SK-N-SH treated with all-trans-retinoic acid at 6 μM for 48 hours (cell line): ENCODE measurements at regions not wholly inside any gene's neighbourhood (a gene's known extent, or its start where the extent isn't known, plus 50 kb on each side); places are given as distances from the start of the nearest gene placed in this dataset.

Source experiments
- CSDC2 ChIP-seq: fragments of 250-450 bp; sonication (Bioruptor Pico); IDR thresholded peaks from 2 replicates; pipeline ENCODE4 v1.5.0; 2020; ENCODE audit warnings: mild to moderate bottlenecking, moderate library complexity
- TOX ChIP-seq: fragments of 250-450 bp; sonication (Bioruptor Pico); IDR thresholded peaks from 2 replicates; pipeline ENCODE4 v1.8.0; 2021; ENCODE audit warnings: mild to moderate bottlenecking, moderate library complexity, borderline replicate concordance
- ZFP3 ChIP-seq: fragments of 250-450 bp; sonication (Bioruptor Pico); IDR thresholded peaks from 2 replicates; pipeline ENCODE4 v1.5.0; 2020; ENCODE audit warnings: mild to moderate bottlenecking, moderate library complexity
- TF ChIP-seq, protein P1 (sequence below): fragments of 250-450 bp; sonication (Bioruptor Pico); IDR thresholded peaks from 2 replicates; pipeline ENCODE4 v1.5.0; 2020; ENCODE audit warnings: mild to moderate bottlenecking, moderate library complexity
- TF ChIP-seq, protein P2 (sequence below): fragments of 250-450 bp; sonication (Bioruptor Pico); IDR thresholded peaks from 2 replicates; pipeline ENCODE4 v1.5.1; 2020; ENCODE audit warnings: low read depth, mild to moderate bottlenecking, moderate library complexity
- TF ChIP-seq, protein P3 (sequence below): fragments of 250-450 bp; sonication (Bioruptor Pico); IDR thresholded peaks from 2 replicates; pipeline ENCODE4 v1.8.0; 2020; ENCODE audit warnings: mild to moderate bottlenecking, moderate library complexity, borderline replicate concordance

DNA sequence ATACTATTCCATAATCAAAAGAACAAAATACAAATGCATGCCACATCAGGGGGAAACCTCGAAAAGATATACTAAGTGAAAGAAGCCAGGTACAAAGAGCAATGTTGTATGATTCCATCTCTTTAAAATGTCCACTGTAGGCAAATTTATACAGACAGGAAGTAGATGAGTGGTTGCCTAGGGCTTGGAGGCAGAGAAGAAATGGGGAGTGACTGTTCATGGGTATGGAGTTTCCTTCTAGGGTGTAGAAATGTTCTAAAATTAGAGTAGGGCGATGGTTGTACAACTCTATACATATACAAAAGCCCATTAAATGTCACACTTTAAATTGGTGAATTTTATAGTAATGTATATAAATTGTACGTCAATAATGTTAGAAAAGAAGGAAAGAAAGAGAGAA, 128.1 kb downstream of the MAF start:
- TF ChIP-seq, protein P1, sequence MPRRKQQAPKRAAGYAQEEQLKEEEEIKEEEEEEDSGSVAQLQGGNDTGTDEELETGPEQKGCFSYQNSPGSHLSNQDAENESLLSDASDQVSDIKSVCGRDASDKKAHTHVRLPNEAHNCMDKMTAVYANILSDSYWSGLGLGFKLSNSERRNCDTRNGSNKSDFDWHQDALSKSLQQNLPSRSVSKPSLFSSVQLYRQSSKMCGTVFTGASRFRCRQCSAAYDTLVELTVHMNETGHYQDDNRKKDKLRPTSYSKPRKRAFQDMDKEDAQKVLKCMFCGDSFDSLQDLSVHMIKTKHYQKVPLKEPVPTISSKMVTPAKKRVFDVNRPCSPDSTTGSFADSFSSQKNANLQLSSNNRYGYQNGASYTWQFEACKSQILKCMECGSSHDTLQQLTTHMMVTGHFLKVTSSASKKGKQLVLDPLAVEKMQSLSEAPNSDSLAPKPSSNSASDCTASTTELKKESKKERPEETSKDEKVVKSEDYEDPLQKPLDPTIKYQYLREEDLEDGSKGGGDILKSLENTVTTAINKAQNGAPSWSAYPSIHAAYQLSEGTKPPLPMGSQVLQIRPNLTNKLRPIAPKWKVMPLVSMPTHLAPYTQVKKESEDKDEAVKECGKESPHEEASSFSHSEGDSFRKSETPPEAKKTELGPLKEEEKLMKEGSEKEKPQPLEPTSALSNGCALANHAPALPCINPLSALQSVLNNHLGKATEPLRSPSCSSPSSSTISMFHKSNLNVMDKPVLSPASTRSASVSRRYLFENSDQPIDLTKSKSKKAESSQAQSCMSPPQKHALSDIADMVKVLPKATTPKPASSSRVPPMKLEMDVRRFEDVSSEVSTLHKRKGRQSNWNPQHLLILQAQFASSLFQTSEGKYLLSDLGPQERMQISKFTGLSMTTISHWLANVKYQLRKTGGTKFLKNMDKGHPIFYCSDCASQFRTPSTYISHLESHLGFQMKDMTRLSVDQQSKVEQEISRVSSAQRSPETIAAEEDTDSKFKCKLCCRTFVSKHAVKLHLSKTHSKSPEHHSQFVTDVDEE (CRISPR knock-in tag) = no peak
- TF ChIP-seq, protein P2, sequence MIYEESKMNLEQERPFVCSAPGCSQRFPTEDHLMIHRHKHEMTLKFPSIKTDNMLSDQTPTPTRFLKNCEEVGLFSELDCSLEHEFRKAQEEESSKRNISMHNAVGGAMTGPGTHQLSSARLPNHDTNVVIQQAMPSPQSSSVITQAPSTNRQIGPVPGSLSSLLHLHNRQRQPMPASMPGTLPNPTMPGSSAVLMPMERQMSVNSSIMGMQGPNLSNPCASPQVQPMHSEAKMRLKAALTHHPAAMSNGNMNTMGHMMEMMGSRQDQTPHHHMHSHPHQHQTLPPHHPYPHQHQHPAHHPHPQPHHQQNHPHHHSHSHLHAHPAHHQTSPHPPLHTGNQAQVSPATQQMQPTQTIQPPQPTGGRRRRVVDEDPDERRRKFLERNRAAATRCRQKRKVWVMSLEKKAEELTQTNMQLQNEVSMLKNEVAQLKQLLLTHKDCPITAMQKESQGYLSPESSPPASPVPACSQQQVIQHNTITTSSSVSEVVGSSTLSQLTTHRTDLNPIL (CRISPR knock-in tag) = no peak
- TF ChIP-seq ZFP3 (no peak), CSDC2 (CRISPR knock-in tag) (no peak), TOX (CRISPR knock-in tag) (no peak)
- TF ChIP-seq, protein P3, sequence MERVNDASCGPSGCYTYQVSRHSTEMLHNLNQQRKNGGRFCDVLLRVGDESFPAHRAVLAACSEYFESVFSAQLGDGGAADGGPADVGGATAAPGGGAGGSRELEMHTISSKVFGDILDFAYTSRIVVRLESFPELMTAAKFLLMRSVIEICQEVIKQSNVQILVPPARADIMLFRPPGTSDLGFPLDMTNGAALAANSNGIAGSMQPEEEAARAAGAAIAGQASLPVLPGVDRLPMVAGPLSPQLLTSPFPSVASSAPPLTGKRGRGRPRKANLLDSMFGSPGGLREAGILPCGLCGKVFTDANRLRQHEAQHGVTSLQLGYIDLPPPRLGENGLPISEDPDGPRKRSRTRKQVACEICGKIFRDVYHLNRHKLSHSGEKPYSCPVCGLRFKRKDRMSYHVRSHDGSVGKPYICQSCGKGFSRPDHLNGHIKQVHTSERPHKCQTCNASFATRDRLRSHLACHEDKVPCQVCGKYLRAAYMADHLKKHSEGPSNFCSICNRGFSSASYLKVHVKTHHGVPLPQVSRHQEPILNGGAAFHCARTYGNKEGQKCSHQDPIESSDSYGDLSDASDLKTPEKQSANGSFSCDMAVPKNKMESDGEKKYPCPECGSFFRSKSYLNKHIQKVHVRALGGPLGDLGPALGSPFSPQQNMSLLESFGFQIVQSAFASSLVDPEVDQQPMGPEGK = no peak
